Panc1 (cell line): ENCODE measurements at regions not wholly inside any gene's neighbourhood (a gene's known extent, or its start where the extent isn't known, plus 50 kb on each side); places are given as distances from the start of the nearest gene placed in this dataset.
"Not testable (repeated sequence)": the region's sequence is repeated elsewhere in the genome, so short reads cannot be mapped to it uniquely, and the experiment has no call there.

ENCODE experiments used
- ATAC-seq: fragments of 200-7000 bp; cut with Tn5 transposase; 2 replicates; pipeline ENCODE4 v1.9.1; 2020; ENCODE audit warnings: mild to moderate bottlenecking, moderate library complexity
- BruUV-seq: library from RNA; stranded (reverse); fragments of 400-500 nt; replicated peaks from 2 replicates; lab custom pipeline; 2021; lab: Mats Ljungman, UMichigan
- CTCF ChIA-PET: fragments of 300-600 bp; sonication (Branson Sonifier 250); formaldehyde crosslinking; loops from one replicate; lab custom pipeline; 2022; ENCODE audit warnings: antibody characterized with exemption; lab: Charles Lee
- POLR2A ChIA-PET: fragments of 300-600 bp; sonication (Branson Sonifier 250); formaldehyde crosslinking; loops from one replicate; lab custom pipeline; 2022; ENCODE audit warnings: antibody characterized with exemption; lab: Charles Lee
- DNase-seq: peaks from one replicate; pipeline ENCODE4 v3.0.0-alpha.2; 2010; ENCODE audit warnings: low read depth, low spot score
- H3K27ac ChIP-seq: 2 replicates; pipeline ENCODE4 v1.5.1; 2011; ENCODE audit warnings: mild to moderate bottlenecking, low read length, inconsistent platforms
- H3K27me3 ChIP-seq: fragments of 200-500 bp; sonication (Bioruptor generic); 2 replicates; pipeline ENCODE4 v1.6.0; 2014; ENCODE audit warnings: low read length, inconsistent platforms; ENCODE audit not compliant: control insufficient read depth, insufficient read depth
- H3K36me3 ChIP-seq: fragments of 200-500 bp; sonication (Bioruptor generic); 2 replicates; pipeline ENCODE4 v1.5.1; 2014; ENCODE audit warnings: inconsistent platforms, mild to moderate bottlenecking, low read length, moderate library complexity; ENCODE audit not compliant: control insufficient read depth, insufficient read depth
- H3K4me1 ChIP-seq: 2 replicates; pipeline ENCODE4 v1.5.1; 2011; ENCODE audit warnings: inconsistent platforms, mild to moderate bottlenecking, low read length, moderate library complexity; ENCODE audit not compliant: control insufficient read depth, insufficient read depth
- H3K4me3 ChIP-seq, 2 experiments: 2 replicates each; pipeline ENCODE4 v1.5.1; 2011 to 2012; ENCODE audit warnings: low read depth in 2 of 2, low read length in 2 of 2, mild to moderate bottlenecking in 2 of 2, inconsistent platforms in 1 of 2, moderate library complexity in 1 of 2
- H3K9me3 ChIP-seq: fragments of 200-500 bp; sonication (Bioruptor generic); 2 replicates; pipeline ENCODE4 v1.5.1; 2014; ENCODE audit warnings: low read depth, mild to moderate bottlenecking, inconsistent platforms, low read length, moderate library complexity; ENCODE audit not compliant: control insufficient read depth, insufficient read depth
- CTCF ChIP-seq: fragments of 450-650 bp; IDR thresholded peaks from 2 replicates; pipeline ENCODE4 v1.5.1; 2017; ENCODE audit warnings: mild to moderate bottlenecking
- POLR2AphosphoS5 ChIP-seq: IDR thresholded peaks from 2 replicates; pipeline ENCODE4 v1.6.1; 2012; ENCODE audit warnings: mild to moderate bottlenecking, low read depth, low read length, moderate library complexity
- REST ChIP-seq, 2 experiments: IDR thresholded peaks; 2 replicates each; pipeline ENCODE4 v1.6.1; 2011 to 2012; ENCODE audit warnings: low read depth in 2 of 2, control low read depth in 1 of 2, low read length in 1 of 2, mild to moderate bottlenecking in 1 of 2, moderate library complexity in 1 of 2; ENCODE audit not compliant: insufficient read depth in 1 of 2
- SIN3A ChIP-seq: IDR thresholded peaks from 2 replicates; pipeline ENCODE4 v1.6.1; 2012; ENCODE audit warnings: low read depth, mild to moderate bottlenecking, low read length, moderate library complexity, borderline replicate concordance; ENCODE audit not compliant: insufficient read depth
- TCF7L2 ChIP-seq: IDR thresholded peaks from 2 replicates; pipeline ENCODE4 v1.6.1; 2011; ENCODE audit warnings: mild to moderate bottlenecking, low read depth, low read length, inconsistent platforms
- in situ Hi-C: cut with HindIII; loops from 2 replicates; pipeline ENCODE4 v1.10.0; 2016; ENCODE audit warnings: low sequenced_read_pairs, low pct_unique_long_range_greater_than_20kb
- intact Hi-C: fragments of 100-400 bp; cut with micrococcal nuclease; formaldehyde crosslinking; loops from one replicate; pipeline ENCODE4 v1.10.0; 2022; ENCODE audit not compliant: unreplicated experiment

GRCh38 chr2:121839584-121839983 lies 84.1 kb downstream of the TSN start:
- no TSS peak for BruUV-seq
- DNase-seq = no peak
- no peaks in the 10 kb centered on the region for H3K36me3 ChIP-seq
- ChIA-PET POLR2A (no interaction called here), CTCF (no interaction called here)
- H3K9me3 ChIP-seq = no peaks in the 10 kb centered on the region
- no peak for TF ChIP-seq SIN3A
- no peak for TF ChIP-seq CTCF
- no peak for TF ChIP-seq TCF7L2
- no peak for TF ChIP-seq REST (IDR thresholded peaks at IDR 0.05; ENCODE audit: insufficient read depth in 1 of 2, low read depth in 2 of 2, low read length in 1 of 2)
- no peak for TF ChIP-seq POLR2AphosphoS5
- H3K27ac ChIP-seq = no peak overlapping the region
- in situ Hi-C loops = no loop called here
- no peak for ATAC-seq
- H3K4me3 ChIP-seq = no peak overlapping the region
- no peaks in the 10 kb centered on the region; the same call in 1 of the 2 replicates for H3K4me1 ChIP-seq
- intact Hi-C loops = no loop called here
- H3K27me3 ChIP-seq = peaks cover 11% of the 10 kb centered on the region

GRCh38 chr2:121849236-121849635 lies 93.8 kb downstream of the TSN start:
- TF ChIP-seq SIN3A = no peak
- TF ChIP-seq POLR2AphosphoS5 = no peak
- no peak for TF ChIP-seq CTCF
- no peak for TF ChIP-seq TCF7L2
- TF ChIP-seq REST (IDR thresholded peaks at IDR 0.05; ENCODE audit: insufficient read depth in 1 of 2, low read depth in 2 of 2, low read length in 1 of 2) = no peak
- ChIA-PET POLR2A (no interaction called here), CTCF (no interaction called here)
- H3K27me3 ChIP-seq = 0 out of 2 replicates have a peak, but pooled peaks cover 1% of the 10 kb centered on the region
- DNase-seq = no peak
- no peaks in the 10 kb centered on the region for H3K36me3 ChIP-seq
- ATAC-seq = no peak
- no peak overlapping the region for H3K27ac ChIP-seq
- intact Hi-C loops (no loop called here), in situ Hi-C loops (no loop called here)
- no TSS peak for BruUV-seq
- no peaks in the 10 kb centered on the region for H3K9me3 ChIP-seq
- no peak overlapping the region for H3K4me3 ChIP-seq
- no peaks in the 10 kb centered on the region for H3K4me1 ChIP-seq

- ATAC-seq, H3K36me3 ChIP-seq, in situ Hi-C loops, intact Hi-C loops, CTCF ChIA-PET, H3K4me3 ChIP-seq, H3K4me1 ChIP-seq, H3K9me3 ChIP-seq, DNase-seq, H3K27ac ChIP-seq, BruUV-seq, H3K27me3 ChIP-seq: not testable (repeated sequence)
- POLR2A ChIA-PET = interaction anchor here (0.6 kb wide), 1 partner anchor 612 kb away, joined by 5 read pairs; no protein-coding TSS in a partner anchor
Measured at GRCh38 chr2:121853149-121853548, 97.7 kb downstream of the TSN start.
